NCI-H774 (cell line): ENCODE measurements at regions not wholly inside any gene's neighbourhood (a gene's known extent, or its start where the extent isn't known, plus 50 kb on each side); places are given as distances from the start of the nearest gene placed in this dataset.
"Not testable (repeated sequence)": the region's sequence is repeated elsewhere in the genome, so short reads cannot be mapped to it uniquely, and the experiment has no call there.

ENCODE experiments used
- DNase-seq: peaks from one replicate; lab custom pipeline; 2025; lab: John Stamatoyannopoulos, UW

- DNase-seq: no peak
These were observed 54.1 kb upstream of the SHLD1 start for GRCh38 chr20:5696011-5696559.

- peak; percentile 92 for DNase-seq
These were observed 58.1 kb upstream of the SHLD1 start for GRCh38 chr20:5691918-5692618.

- DNase-seq: no peak
These were observed 60.7 kb upstream of the SHLD1 start for GRCh38 chr20:5689463-5689862.

- no peak for DNase-seq
These were observed 61.7 kb upstream of the SHLD1 start for GRCh38 chr20:5688431-5688972.

- no peak for DNase-seq
These were observed 62.3 kb upstream of the SHLD1 start for GRCh38 chr20:5687884-5688283.

- no peak for DNase-seq
These were observed 63.7 kb upstream of the SHLD1 start for GRCh38 chr20:5686384-5687105.

GRCh38 chr20:5682556-5682955 lies 67.6 kb upstream of the SHLD1 start:
- DNase-seq: not testable (repeated sequence)

- DNase-seq: no peak
These were observed 69.4 kb upstream of the GPCPD1 start for GRCh38 chr20:5680192-5680591.

GRCh38 chr20:5678777-5679176 lies 68.0 kb upstream of the GPCPD1 start:
- DNase-seq: no peak

- DNase-seq: not testable (repeated sequence)
These were observed 67.1 kb upstream of the GPCPD1 start for GRCh38 chr20:5677944-5678343.

GRCh38 chr20:5677389-5677788 lies 66.6 kb upstream of the GPCPD1 start:
- no peak for DNase-seq

GRCh38 chr20:5675103-5676091 lies 64.6 kb upstream of the GPCPD1 start:
- DNase-seq: no peak

GRCh38 chr20:5674176-5674660 lies 63.4 kb upstream of the GPCPD1 start:
- peak; percentile 34 for DNase-seq

GRCh38 chr20:5670874-5671273 lies 60.1 kb upstream of the GPCPD1 start:
- DNase-seq: no peak

- DNase-seq: no peak
These were observed 59.3 kb upstream of the GPCPD1 start for GRCh38 chr20:5670036-5670536.

GRCh38 chr20:5668529-5668868 lies 57.7 kb upstream of the GPCPD1 start:
- DNase-seq: no peak

- no peak for DNase-seq
These were observed 57.1 kb upstream of the GPCPD1 start for GRCh38 chr20:5667705-5668528.

- DNase-seq: no peak
These were observed 54.6 kb upstream of the GPCPD1 start for GRCh38 chr20:5665417-5665816.

- DNase-seq: no peak
These were observed 52.6 kb upstream of the GPCPD1 start for GRCh38 chr20:5663396-5663795.

- no peak for DNase-seq
These were observed 52.0 kb upstream of the GPCPD1 start for GRCh38 chr20:5662769-5663168.

- DNase-seq: not testable (repeated sequence)
These were observed 50.0 kb upstream of the GPCPD1 start for GRCh38 chr20:5660756-5661155.
